ENCODE measurements at regions not wholly inside any gene's neighbourhood (a gene's known extent, or its start where the extent isn't known, plus 50 kb on each side); places are given as distances from the start of the nearest gene placed in this dataset.

DNA sequence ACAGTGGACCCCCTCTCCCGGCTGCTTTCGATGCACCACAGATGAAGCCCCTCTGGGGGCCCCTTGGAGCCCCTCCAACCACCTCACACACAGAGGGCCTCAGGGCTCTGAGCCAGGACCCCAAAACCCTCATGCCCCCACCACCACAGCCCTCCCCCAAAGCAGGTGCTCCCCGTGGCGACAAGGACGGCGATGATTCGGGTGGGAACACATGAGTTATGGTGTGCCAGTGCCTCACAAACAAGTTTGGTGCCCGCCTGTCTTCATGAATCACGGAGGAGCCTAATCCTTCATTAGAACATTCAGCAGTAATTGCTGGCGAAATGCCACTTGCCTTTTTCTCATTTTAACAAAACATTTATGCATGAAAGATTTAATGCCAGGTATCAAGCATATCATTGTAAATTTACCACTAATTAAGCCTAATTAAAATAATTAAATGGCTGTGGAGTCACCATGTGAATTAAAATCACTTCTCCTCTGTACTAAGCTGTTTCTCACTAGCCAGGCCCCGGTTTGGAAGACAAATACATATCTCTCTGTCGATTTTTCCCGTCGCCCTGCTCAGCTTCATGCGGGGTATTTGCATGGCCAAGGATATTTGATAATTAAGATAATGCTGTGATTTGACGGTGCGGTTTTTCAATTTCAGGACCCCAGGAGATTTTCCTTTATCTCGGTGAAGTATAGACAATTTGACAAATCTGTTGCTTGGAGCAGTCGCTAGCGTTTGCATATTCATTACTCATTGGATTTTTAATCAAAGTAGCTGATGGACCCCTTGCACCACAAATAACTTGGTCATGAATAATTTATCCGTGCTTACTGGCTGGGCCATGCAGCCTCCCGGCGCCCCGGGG lies 157.0 kb downstream of the TLE3 start:
- H3K27me3 ChIP-seq = no peaks in the 10 kb centered on the region
- H3K4me3 ChIP-seq = no peak overlapping the region
- peaks cover 0 to 5% (median 2%) of the 10 kb centered on the region in 4 donors for H3K9me3 ChIP-seq
- no peak for DNase-seq (ENCODE audit: low spot score in 2 of 2)
- H3K27ac ChIP-seq = no peak overlapping the region
- 90 to 91% methylated on average over 22 to 24 of the region's 24 CpGs for WGBS, 2 donors
- no peak for TF ChIP-seq EP300 (IDR thresholded peaks at IDR 0.05)
- no peak for TF ChIP-seq POLR2A (IDR thresholded peaks at IDR 0.05)
- TF ChIP-seq, protein P1, sequence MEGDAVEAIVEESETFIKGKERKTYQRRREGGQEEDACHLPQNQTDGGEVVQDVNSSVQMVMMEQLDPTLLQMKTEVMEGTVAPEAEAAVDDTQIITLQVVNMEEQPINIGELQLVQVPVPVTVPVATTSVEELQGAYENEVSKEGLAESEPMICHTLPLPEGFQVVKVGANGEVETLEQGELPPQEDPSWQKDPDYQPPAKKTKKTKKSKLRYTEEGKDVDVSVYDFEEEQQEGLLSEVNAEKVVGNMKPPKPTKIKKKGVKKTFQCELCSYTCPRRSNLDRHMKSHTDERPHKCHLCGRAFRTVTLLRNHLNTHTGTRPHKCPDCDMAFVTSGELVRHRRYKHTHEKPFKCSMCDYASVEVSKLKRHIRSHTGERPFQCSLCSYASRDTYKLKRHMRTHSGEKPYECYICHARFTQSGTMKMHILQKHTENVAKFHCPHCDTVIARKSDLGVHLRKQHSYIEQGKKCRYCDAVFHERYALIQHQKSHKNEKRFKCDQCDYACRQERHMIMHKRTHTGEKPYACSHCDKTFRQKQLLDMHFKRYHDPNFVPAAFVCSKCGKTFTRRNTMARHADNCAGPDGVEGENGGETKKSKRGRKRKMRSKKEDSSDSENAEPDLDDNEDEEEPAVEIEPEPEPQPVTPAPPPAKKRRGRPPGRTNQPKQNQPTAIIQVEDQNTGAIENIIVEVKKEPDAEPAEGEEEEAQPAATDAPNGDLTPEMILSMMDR (IDR thresholded peaks at IDR 0.05) = no peak
- no peaks in the 10 kb centered on the region for H3K4me1 ChIP-seq
- H3K36me3 ChIP-seq = no peaks in the 10 kb centered on the region

DNA sequence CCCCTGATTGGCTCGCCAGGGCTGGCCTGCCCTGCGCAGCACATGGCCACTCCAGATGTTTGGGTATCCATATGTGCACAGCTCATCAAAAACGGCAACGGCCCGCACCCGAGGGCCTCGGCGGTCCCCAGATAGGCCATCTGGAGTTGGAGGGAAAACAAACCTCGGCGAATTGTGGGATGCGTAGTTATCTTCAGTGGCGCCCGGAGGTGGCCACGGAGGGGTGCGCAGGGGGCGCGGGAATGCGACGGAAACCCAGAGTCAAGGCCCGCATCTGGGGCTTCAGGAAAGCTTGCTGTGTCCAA lies 156.5 kb downstream of the TLE3 start:
- Histone ChIP-seq H3K36me3 (no peaks in the 10 kb centered on the region), H3K4me1 (no peaks in the 10 kb centered on the region), H3K27ac (no peak overlapping the region), H3K27me3 (no peaks in the 10 kb centered on the region), H3K4me3 (no peak overlapping the region), H3K9me3 (no peaks in the 10 kb centered on the region)
- DNase-seq (ENCODE audit: low spot score in 2 of 2) = no peak
- no peak for TF ChIP-seq EP300 (IDR thresholded peaks at IDR 0.05)
- no peak for TF ChIP-seq POLR2A (IDR thresholded peaks at IDR 0.05)
- TF ChIP-seq, protein P1 (IDR thresholded peaks at IDR 0.05) = no peak
- WGBS, 2 donors = 83 to 88% methylated on average over 20 of the region's 20 CpGs

DNA sequence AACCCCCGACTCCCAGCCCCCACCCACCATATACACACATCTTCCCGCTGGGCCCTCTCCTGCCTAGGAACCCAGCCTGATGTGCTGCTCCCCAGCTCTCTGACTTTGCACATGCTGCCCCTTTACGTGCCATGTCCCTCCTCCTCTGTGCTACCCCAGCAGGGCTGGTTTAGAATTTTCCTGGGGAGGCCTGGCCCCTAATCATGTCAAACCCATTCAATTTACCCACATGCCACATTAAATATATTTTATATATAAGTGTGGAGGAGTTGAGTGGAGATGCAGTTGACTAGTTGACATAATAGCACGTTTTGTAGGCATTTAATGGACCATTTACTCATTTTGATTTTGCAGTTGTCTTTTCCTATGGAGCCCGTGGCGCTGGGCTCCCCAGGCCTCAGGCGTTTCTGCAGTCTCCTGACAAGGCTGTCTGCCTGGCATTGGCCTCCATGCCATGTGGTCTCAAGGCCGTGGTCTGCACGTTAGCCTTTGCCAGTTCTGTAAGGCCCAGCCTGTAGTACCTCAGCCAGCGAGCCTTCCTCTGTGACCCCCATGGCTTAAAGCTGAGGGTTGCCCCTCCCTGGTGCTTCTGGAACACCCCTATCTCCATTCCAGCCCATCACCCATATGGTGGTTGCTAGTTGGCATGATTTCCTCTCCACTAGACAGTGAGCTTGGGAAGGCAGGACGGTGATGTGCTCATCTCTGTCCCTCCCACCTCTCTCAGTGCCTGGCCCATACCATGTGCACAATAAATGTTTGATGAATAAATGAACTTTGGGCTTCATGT lies 155.8 kb downstream of the TLE3 start:
- Histone ChIP-seq H3K27me3 (no peaks in the 10 kb centered on the region), H3K4me1 (no peaks in the 10 kb centered on the region), H3K36me3 (no peaks in the 10 kb centered on the region), H3K9me3 (no peaks in the 10 kb centered on the region), H3K27ac (no peak overlapping the region), H3K4me3 (no peak overlapping the region)
- no peak for DNase-seq (ENCODE audit: low spot score in 2 of 2)
- 87% methylated on average over 11 of the region's 11 CpGs for WGBS, 2 donors
- TF ChIP-seq, protein P1 (IDR thresholded peaks at IDR 0.05) = no peak
- TF ChIP-seq POLR2A (IDR thresholded peaks at IDR 0.05) (no peak), EP300 (IDR thresholded peaks at IDR 0.05) (no peak)

DNA sequence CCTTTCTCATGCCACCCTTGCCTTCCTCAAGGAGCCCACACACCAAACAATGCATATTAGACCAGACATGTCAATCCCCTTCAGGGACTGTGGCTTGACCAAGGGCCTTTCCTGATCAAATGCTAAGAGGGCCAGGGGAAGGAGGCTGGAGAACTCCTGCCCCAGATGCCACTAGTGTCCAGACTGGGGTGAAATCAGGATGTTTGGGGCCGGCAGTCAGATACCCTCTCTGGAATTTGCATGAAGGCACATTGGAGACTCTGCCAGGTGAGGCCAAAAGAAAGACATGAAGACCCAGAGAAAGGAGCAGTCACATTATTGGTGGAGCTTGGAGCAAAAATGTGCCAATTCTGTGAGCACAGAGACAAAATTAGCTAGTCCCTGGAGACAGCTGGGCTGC lies 154.1 kb downstream of the TLE3 start:
- H3K9me3 ChIP-seq = no peaks in the 10 kb centered on the region
- WGBS, 2 donors = 59 to 77% methylated on average over 1 of the region's 1 CpG
- TF ChIP-seq, protein P1 (IDR thresholded peaks at IDR 0.05) = no peak
- TF ChIP-seq POLR2A (IDR thresholded peaks at IDR 0.05) (no peak), EP300 (IDR thresholded peaks at IDR 0.05) (no peak)
- no peak overlapping the region for H3K27ac ChIP-seq
- no peak for DNase-seq (ENCODE audit: low spot score in 2 of 2)
- H3K4me1 ChIP-seq = no peaks in the 10 kb centered on the region
- no peaks in the 10 kb centered on the region for H3K36me3 ChIP-seq
- H3K27me3 ChIP-seq = no peaks in the 10 kb centered on the region
- H3K4me3 ChIP-seq = no peak overlapping the region

DNA sequence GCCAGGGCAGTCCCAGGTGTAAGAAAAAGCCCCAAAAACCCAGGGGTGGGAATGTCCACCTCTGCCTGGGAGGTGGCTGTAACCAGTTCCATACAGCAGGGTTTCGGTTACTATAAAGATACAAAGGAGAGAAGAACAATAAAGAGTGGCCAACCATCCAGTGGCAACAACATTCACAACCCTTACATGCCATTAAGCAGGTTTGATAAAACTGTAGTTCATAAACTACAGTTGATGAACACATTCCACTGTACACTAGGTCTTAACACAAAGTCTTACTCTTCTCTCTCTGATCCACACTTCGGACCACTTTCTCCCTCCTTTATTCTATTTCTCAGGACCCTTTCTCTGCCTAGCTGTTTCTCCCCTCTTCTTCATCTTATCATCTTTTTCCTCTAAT lies 152.0 kb downstream of the TLE3 start:
- DNase-seq (ENCODE audit: low spot score in 2 of 2) = no peak
- Histone ChIP-seq H3K36me3 (no peaks in the 10 kb centered on the region), H3K27me3 (no peaks in the 10 kb centered on the region), H3K9me3 (no peaks in the 10 kb centered on the region), H3K4me3 (no peak overlapping the region), H3K27ac (no peak overlapping the region), H3K4me1 (no peaks in the 10 kb centered on the region)
- WGBS, 2 donors = 90 to 93% methylated on average over 2 of the region's 2 CpGs
- TF ChIP-seq, protein P1 (IDR thresholded peaks at IDR 0.05) = no peak
- no peak for TF ChIP-seq POLR2A (IDR thresholded peaks at IDR 0.05)

All from tibial nerve (tissue), 4 donors.